Thoracic aorta (tissue), 2 donors: ENCODE measurements at regions not wholly inside any gene's neighbourhood (a gene's known extent, or its start where the extent isn't known, plus 50 kb on each side); places are given as distances from the start of the nearest gene placed in this dataset.

Source experiments
- ATAC-seq: fragments of 150-250 bp; one replicate; pipeline ENCODE4 v1.8.0; 2017; ENCODE audit warnings: low read depth; ENCODE audit not compliant: insufficient number of reproducible peaks, low FRiP score
- DNase-seq: peaks from one replicate; pipeline ENCODE4 v3.0.0-alpha.2; 2020; ENCODE audit warnings: low spot score
- H3K27ac ChIP-seq, 2 donors: fragments of 200-600 bp; sonication (generic); 1 replicate in 1 of 2; 2 replicates in 1 of 2; pipeline ENCODE4 v1.5.1; 2016; ENCODE audit warnings: mild to moderate bottlenecking in 2 of 2, moderate library complexity in 2 of 2
- H3K27me3 ChIP-seq: fragments of 200-600 bp; sonication (generic); replicated peaks from 2 replicates; pipeline ENCODE4 v1.6.0; 2016; ENCODE audit warnings: mild to moderate bottlenecking; ENCODE audit not compliant: insufficient read depth
- H3K36me3 ChIP-seq: fragments of 200-600 bp; sonication (generic); one replicate; pipeline ENCODE4 v1.5.1; 2016
- H3K4me1 ChIP-seq, 2 donors: fragments of 200-600 bp; sonication (generic); 1 replicate in 1 of 2; 2 replicates in 1 of 2; pipeline versions ENCODE4 v1.5.1 to v1.6.0; 2016; ENCODE audit warnings: low read depth in 2 of 2, mild to moderate bottlenecking in 1 of 2; ENCODE audit not compliant: control insufficient read depth in 1 of 2
- H3K4me3 ChIP-seq: fragments of 200-600 bp; sonication (generic); 2 replicates; pipeline ENCODE4 v1.5.1; 2016; ENCODE audit warnings: mild to moderate bottlenecking
- H3K9me3 ChIP-seq: fragments of 200-600 bp; sonication (generic); 2 replicates; pipeline ENCODE4 v1.5.1; 2016
- TF ChIP-seq, protein P1 (sequence below): fragments of 200-600 bp; sonication (generic); IDR thresholded peaks from one replicate; pipeline ENCODE4 v1.5.1; 2019; ENCODE audit warnings: antibody characterized with exemption

DNA sequence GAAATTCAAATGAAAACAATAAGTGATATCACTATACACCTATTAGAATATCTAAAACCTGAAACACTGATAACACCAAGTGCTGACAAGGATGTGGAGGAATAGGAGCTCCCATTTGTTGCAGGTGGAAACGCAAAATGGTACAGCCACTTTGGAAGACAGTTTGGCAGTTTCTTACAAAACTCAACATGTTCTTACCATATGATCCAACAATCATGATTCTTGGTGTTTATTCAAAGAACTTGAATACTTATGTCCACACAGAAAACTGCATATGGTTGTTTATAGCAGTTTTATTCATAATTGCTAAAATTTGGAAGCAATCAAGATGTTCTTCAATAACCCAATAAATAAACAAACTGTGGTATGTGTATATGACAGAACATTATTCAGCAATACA, 107.9 kb downstream of the FHDC1 start:
- H3K4me1 ChIP-seq: no peaks in the 10 kb centered on the region
- no peak overlapping the region for H3K27ac ChIP-seq
- no peaks in the 10 kb centered on the region for H3K36me3 ChIP-seq
- no peak for ATAC-seq
- H3K27me3 ChIP-seq: no peaks in the 10 kb centered on the region
- DNase-seq: no peak
- TF ChIP-seq, protein P1, sequence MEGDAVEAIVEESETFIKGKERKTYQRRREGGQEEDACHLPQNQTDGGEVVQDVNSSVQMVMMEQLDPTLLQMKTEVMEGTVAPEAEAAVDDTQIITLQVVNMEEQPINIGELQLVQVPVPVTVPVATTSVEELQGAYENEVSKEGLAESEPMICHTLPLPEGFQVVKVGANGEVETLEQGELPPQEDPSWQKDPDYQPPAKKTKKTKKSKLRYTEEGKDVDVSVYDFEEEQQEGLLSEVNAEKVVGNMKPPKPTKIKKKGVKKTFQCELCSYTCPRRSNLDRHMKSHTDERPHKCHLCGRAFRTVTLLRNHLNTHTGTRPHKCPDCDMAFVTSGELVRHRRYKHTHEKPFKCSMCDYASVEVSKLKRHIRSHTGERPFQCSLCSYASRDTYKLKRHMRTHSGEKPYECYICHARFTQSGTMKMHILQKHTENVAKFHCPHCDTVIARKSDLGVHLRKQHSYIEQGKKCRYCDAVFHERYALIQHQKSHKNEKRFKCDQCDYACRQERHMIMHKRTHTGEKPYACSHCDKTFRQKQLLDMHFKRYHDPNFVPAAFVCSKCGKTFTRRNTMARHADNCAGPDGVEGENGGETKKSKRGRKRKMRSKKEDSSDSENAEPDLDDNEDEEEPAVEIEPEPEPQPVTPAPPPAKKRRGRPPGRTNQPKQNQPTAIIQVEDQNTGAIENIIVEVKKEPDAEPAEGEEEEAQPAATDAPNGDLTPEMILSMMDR: no peak
- H3K9me3 ChIP-seq: no peaks in the 10 kb centered on the region
- H3K4me3 ChIP-seq: no peak overlapping the region

DNA sequence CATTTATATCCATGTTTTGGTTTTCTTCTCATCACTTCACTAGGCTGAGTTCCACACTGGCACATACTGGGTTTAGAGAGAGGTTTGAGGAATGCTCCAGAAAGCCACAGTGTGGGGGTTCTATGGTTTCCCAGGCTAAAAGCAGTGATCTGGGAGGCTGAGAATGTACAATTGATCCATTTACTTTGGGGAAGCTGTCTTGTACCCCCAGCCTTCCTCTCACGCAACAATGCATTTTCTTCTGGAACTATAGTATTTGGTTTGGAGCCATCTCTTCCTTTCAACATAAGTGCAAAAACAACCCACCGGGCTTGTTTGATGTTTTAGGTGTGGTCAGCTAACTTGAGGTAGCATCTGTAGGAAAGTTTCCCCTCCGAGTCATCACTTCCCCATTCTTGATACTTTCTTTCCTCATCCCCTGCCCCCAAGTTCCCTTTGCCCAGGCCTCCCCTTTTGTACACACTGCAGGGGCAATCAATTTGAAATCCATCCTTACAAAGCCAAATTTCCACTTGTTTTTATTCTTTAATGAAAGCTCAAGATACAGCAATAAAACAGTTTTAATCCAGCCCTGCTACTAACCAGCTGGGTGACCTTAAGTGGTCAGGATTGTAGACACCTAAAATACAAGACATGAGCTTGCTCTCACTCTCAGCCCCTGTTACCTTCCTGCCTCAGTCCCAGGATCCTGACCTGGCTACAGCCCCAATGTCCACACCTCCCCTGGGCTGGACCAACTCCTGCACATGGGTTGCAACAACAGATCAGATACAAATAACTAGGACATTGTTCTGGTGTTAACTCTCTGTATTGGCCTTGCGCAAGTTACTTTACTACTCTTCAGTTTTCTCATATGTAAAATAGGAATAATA, 109.2 kb downstream of the FHDC1 start:
- Histone ChIP-seq H3K4me1 (no peaks in the 10 kb centered on the region), H3K9me3 (no peaks in the 10 kb centered on the region), H3K4me3 (no peak overlapping the region), H3K36me3 (no peaks in the 10 kb centered on the region), H3K27ac (no peak overlapping the region), H3K27me3 (no peaks in the 10 kb centered on the region)
- no peak for ATAC-seq
- DNase-seq: no peak
- TF ChIP-seq, protein P1: no peak

DNA sequence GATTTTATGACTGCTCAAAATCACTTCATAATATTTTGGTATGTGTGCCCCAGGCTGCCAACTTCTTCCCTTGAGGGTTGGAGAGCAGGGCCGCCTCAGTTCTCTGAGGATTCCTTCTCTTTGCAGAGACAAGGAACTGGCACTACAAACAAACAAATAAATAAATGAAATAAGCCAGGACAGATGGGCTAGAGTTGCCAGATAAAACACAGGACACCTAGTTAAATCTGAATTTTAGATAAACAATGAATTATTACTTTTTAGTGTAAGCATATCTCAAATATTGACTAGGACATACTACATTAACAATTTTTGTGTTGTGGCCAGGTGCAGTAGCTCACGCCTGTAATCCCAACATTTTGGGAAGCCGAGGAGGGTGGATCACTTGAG, 122.5 kb downstream of the FHDC1 start:
- DNase-seq: no peak
- H3K27ac ChIP-seq: no peak overlapping the region
- H3K4me1 ChIP-seq: no peaks in the 10 kb centered on the region
- no peak for ATAC-seq
- no peaks in the 10 kb centered on the region for H3K9me3 ChIP-seq
- H3K4me3 ChIP-seq: no peak overlapping the region
- H3K36me3 ChIP-seq: no peaks in the 10 kb centered on the region
- H3K27me3 ChIP-seq: no peaks in the 10 kb centered on the region
- TF ChIP-seq, protein P1: no peak

DNA sequence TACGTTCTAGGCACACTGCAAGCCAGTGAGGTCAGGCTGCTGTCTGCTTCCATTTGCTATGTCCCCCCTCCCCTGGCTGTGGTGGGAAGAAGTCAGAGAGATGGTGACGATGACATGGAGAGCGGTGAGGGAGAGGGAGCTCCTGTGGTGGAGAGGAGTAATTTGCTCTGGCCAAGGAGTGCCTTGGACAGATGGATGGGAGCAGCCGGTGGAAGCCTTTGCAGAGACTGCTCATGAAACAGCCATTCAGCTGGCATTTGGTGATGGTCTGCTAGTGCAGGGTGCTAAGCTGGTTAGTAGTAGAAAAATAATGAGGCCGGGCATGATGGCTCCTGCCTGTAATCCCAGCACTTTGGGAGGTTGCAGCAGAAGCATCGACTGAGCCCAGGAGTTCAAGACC, 124.1 kb downstream of the FHDC1 start:
- Histone ChIP-seq H3K4me1 (no peaks in the 10 kb centered on the region), H3K4me3 (no peak overlapping the region), H3K9me3 (no peaks in the 10 kb centered on the region), H3K27ac (no peak overlapping the region), H3K36me3 (no peaks in the 10 kb centered on the region), H3K27me3 (no peaks in the 10 kb centered on the region)
- ATAC-seq (no peak), DNase-seq (no peak)
- TF ChIP-seq, protein P1: no peak

DNA sequence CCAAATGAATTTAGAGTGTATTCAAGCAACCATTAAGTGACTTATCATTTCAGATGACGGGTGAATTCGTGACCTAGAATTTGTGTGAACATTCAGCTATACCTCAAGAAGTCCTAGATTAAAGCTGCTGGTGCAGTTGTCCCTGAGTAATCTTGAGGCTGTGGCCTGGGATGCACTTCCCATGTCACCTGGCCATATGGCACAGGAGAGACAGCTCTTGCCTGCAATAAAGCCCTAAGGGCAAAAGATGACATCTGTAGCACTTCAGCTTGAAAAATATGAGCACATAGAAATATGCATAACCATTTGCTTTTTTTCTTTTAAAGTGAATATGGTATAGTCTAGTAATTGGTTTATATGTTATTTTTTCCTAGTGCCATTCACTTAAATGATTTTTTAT, 125.8 kb downstream of the FHDC1 start:
- H3K4me1 ChIP-seq: no peaks in the 10 kb centered on the region
- H3K27me3 ChIP-seq: no peaks in the 10 kb centered on the region
- DNase-seq: no peak
- ATAC-seq: no peak
- TF ChIP-seq, protein P1: no peak
- no peak overlapping the region for H3K4me3 ChIP-seq
- H3K36me3 ChIP-seq: no peaks in the 10 kb centered on the region
- no peak overlapping the region for H3K27ac ChIP-seq
- H3K9me3 ChIP-seq: no peaks in the 10 kb centered on the region
